ENCODE measurements at regions not wholly inside any gene's neighbourhood (a gene's known extent, or its start where the extent isn't known, plus 50 kb on each side); places are given as distances from the start of the nearest gene placed in this dataset.

- Histone ChIP-seq H3K36me3 (no peaks in the 10 kb centered on the region), H3K4me1 (peaks cover 0 to 36% (median 21%) of the 10 kb centered on the region in 10 experiments; a peak in 16 of 20 replicates), H3K9me3 (replicated peaks in 1 of 11) (no peaks in the 10 kb centered on the region), H3K4me3 (no peak overlapping the region), H3K27me3 (no peaks in the 10 kb centered on the region), H4K20me1 (no peaks in the 10 kb centered on the region), H3K27ac (peak overlapping the region in 4 of 11 experiments; percentile 39 to 66 (median 58); a peak in 8 of 22 replicates), H3K9ac (no peak overlapping the region), H3K4me2 (peak overlapping the region in 5 of 11 experiments; percentile 63 to 81 (median 76); a peak in 11 of 22 replicates)
- TF ChIP-seq Cebpa-rat (IDR thresholded peaks at IDR 0.05), result no peak
These were observed 105.2 kb upstream of the DLX2 start for GRCh38 chr2:172207911-172208310.

- no peaks in the 10 kb centered on the region for H3K27me3 ChIP-seq
- peak in 3 of 11 experiments; percentile 11 to 51 (median 34); a peak in 3 of 22 replicates for TF ChIP-seq Cebpa-rat (IDR thresholded peaks at IDR 0.05)
- peak overlapping the region in 6 of 11 experiments; percentile 12 to 66 (median 50); a peak in 12 of 22 replicates for H3K27ac ChIP-seq
- H3K9me3 ChIP-seq (replicated peaks in 1 of 11), result no peaks in the 10 kb centered on the region
- H3K36me3 ChIP-seq, result no peaks in the 10 kb centered on the region
- H4K20me1 ChIP-seq, result no peaks in the 10 kb centered on the region
- H3K4me2 ChIP-seq, result peak overlapping the region; percentile 19 to 81 (median 45); a peak in 20 of 22 replicates
- H3K9ac ChIP-seq, result peak overlapping the region in 3 of 11 experiments; percentile 27 to 49 (median 30); a peak in 4 of 22 replicates
- no peak overlapping the region for H3K4me3 ChIP-seq
- peaks cover 0 to 37% (median 21%) of the 10 kb centered on the region in 10 experiments; a peak in 16 of 20 replicates for H3K4me1 ChIP-seq
These were observed 106.2 kb upstream of the DLX2 start for GRCh38 chr2:172208791-172209325.

GRCh38 chr2:172210599-172210998 lies 107.9 kb upstream of the DLX2 start:
- Histone ChIP-seq H3K27ac (peak overlapping the region in 2 of 11 experiments; percentile 28 to 34; a peak in 1 of 22 replicates), H3K4me1 (peaks cover 0 to 37% (median 21%) of the 10 kb centered on the region in 10 experiments; a peak in 16 of 20 replicates), H3K27me3 (no peaks in the 10 kb centered on the region), H3K9ac (no peak overlapping the region), H3K9me3 (replicated peaks in 1 of 11) (no peaks in the 10 kb centered on the region), H4K20me1 (no peaks in the 10 kb centered on the region), H3K36me3 (no peaks in the 10 kb centered on the region), H3K4me2 (peak overlapping the region in 4 of 11 experiments; percentile 63 to 81 (median 76); a peak in 5 of 22 replicates), H3K4me3 (no peak overlapping the region)
- TF ChIP-seq Cebpa-rat (IDR thresholded peaks at IDR 0.05), result no peak

GRCh38 chr2:172211512-172211911 lies 108.8 kb upstream of the DLX2 start:
- Histone ChIP-seq H3K36me3 (no peaks in the 10 kb centered on the region), H3K9me3 (replicated peaks in 1 of 11) (no peaks in the 10 kb centered on the region), H3K4me3 (no peak overlapping the region), H3K27ac (no peak overlapping the region), H4K20me1 (no peaks in the 10 kb centered on the region), H3K4me1 (peaks cover 0 to 37% (median 21%) of the 10 kb centered on the region in 10 experiments; a peak in 16 of 20 replicates), H3K27me3 (no peaks in the 10 kb centered on the region), H3K4me2 (no peak overlapping the region), H3K9ac (no peak overlapping the region)
- no peak for TF ChIP-seq Cebpa-rat (IDR thresholded peaks at IDR 0.05)

- peaks cover 0 to 32% (median 16%) of the 10 kb centered on the region in 10 experiments; a peak in 16 of 20 replicates for H3K4me1 ChIP-seq
- H3K4me2 ChIP-seq, result peak overlapping the region in 4 of 11 experiments; percentile 8 to 14 (median 10); a peak in 3 of 22 replicates
- H3K4me3 ChIP-seq, result no peak overlapping the region
- H3K36me3 ChIP-seq, result no peaks in the 10 kb centered on the region
- no peaks in the 10 kb centered on the region for H4K20me1 ChIP-seq
- H3K27ac ChIP-seq, result no peak overlapping the region
- no peaks in the 10 kb centered on the region for H3K27me3 ChIP-seq
- no peak for TF ChIP-seq Cebpa-rat (IDR thresholded peaks at IDR 0.05)
- H3K9me3 ChIP-seq (replicated peaks in 1 of 11), result no peaks in the 10 kb centered on the region
- H3K9ac ChIP-seq, result no peak overlapping the region
These were observed 110.6 kb upstream of the DLX2 start for GRCh38 chr2:172213116-172213860.

- Histone ChIP-seq H3K4me1 (peaks cover 0 to 22% (median 7%) of the 10 kb centered on the region in 10 experiments; a peak in 14 of 20 replicates), H3K4me3 (no peak overlapping the region), H4K20me1 (no peaks in the 10 kb centered on the region), H3K27me3 (no peaks in the 10 kb centered on the region), H3K9ac (no peak overlapping the region), H3K4me2 (no peak overlapping the region), H3K36me3 (no peaks in the 10 kb centered on the region), H3K27ac (no peak overlapping the region), H3K9me3 (replicated peaks in 1 of 11) (no peaks in the 10 kb centered on the region)
- no peak for TF ChIP-seq Cebpa-rat (IDR thresholded peaks at IDR 0.05)
These were observed 111.6 kb upstream of the DLX2 start for GRCh38 chr2:172214252-172214651.

- no peak overlapping the region for H3K4me2 ChIP-seq
- H3K9ac ChIP-seq, result no peak overlapping the region
- no peaks in the 10 kb centered on the region for H3K9me3 ChIP-seq (replicated peaks in 1 of 11)
- no peak for TF ChIP-seq Cebpa-rat (IDR thresholded peaks at IDR 0.05)
- H3K36me3 ChIP-seq, result no peaks in the 10 kb centered on the region
- H3K4me3 ChIP-seq, result no peak overlapping the region
- H3K4me1 ChIP-seq, result peaks cover 0 to 21% (median 3%) of the 10 kb centered on the region in 10 experiments; a peak in 11 of 20 replicates
- no peaks in the 10 kb centered on the region for H3K27me3 ChIP-seq
- no peaks in the 10 kb centered on the region for H4K20me1 ChIP-seq
- H3K27ac ChIP-seq, result no peak overlapping the region
These were observed 112.7 kb upstream of the DLX2 start for GRCh38 chr2:172215172-172215935.

GRCh38 chr2:172215936-172216335 lies 113.2 kb upstream of the DLX2 start:
- no peak for TF ChIP-seq Cebpa-rat (IDR thresholded peaks at IDR 0.05)
- H3K27ac ChIP-seq, result no peak overlapping the region

GRCh38 chr2:172216477-172216876 lies 113.8 kb upstream of the DLX2 start:
- peaks cover 0 to 22% (median 2%) of the 10 kb centered on the region in 10 experiments; a peak in 9 of 20 replicates for H3K4me1 ChIP-seq
- H4K20me1 ChIP-seq, result no peaks in the 10 kb centered on the region
- no peaks in the 10 kb centered on the region for H3K27me3 ChIP-seq
- no peak overlapping the region for H3K9ac ChIP-seq
- H3K27ac ChIP-seq, result no peak overlapping the region
- H3K36me3 ChIP-seq, result no peaks in the 10 kb centered on the region
- TF ChIP-seq Cebpa-rat (IDR thresholded peaks at IDR 0.05), result no peak
- no peak overlapping the region for H3K4me2 ChIP-seq
- no peak overlapping the region for H3K4me3 ChIP-seq
- H3K9me3 ChIP-seq (replicated peaks in 1 of 11), result no peaks in the 10 kb centered on the region

More at GRCh38 chr2:172215936-172216335, 113.2 kb upstream of the DLX2 start:
- no peak overlapping the region for H3K9ac ChIP-seq
- H3K4me1 ChIP-seq, result peaks cover 0 to 22% (median 2%) of the 10 kb centered on the region in 10 experiments; a peak in 9 of 20 replicates
- H3K27me3 ChIP-seq, result no peaks in the 10 kb centered on the region
- no peak overlapping the region for H3K4me2 ChIP-seq
- no peaks in the 10 kb centered on the region for H3K9me3 ChIP-seq (replicated peaks in 1 of 11)
- no peaks in the 10 kb centered on the region for H3K36me3 ChIP-seq
- H3K4me3 ChIP-seq, result no peak overlapping the region
- H4K20me1 ChIP-seq, result no peaks in the 10 kb centered on the region

All from BLaER1 treated with 17β-estradiol and CSF1 and Interleukin-3, amounts not matched to agents 10 nM and 100 nM (cell line).